Spleen (tissue), 7 donors: ENCODE measurements at regions not wholly inside any gene's neighbourhood (a gene's known extent, or its start where the extent isn't known, plus 50 kb on each side); places are given as distances from the start of the nearest gene placed in this dataset.

Experiments used
- POLR2A ChIP-seq, 3 donors: fragments of 450-650 bp; IDR thresholded peaks; one replicate each; pipeline ENCODE4 v1.5.1; 2017; ENCODE audit warnings: antibody characterized with exemption in 3 of 3, mild to moderate bottlenecking in 1 of 3
- POLR2AphosphoS5 ChIP-seq, 3 donors: sonication (generic); formaldehyde crosslinking; IDR thresholded peaks; one replicate each; pipeline ENCODE4 v1.5.1; 2017; ENCODE audit warnings: antibody characterized with exemption in 3 of 3
- TF ChIP-seq, protein P1 (sequence below), 11 experiments: fragments of 200-600 bp in 7 of 11; fragments of 450-650 bp in 4 of 11; sonication (generic) in 4 of 11; IDR thresholded peaks in 8 of 11; conservative IDR thresholded peaks in 3 of 11; 1 replicate in 7 of 11; 2 replicates in 4 of 11; pipeline versions ENCODE4 v1.4.0 to v1.8.0; 2016 to 2021; ENCODE audit warnings: antibody characterized with exemption in 11 of 11, inconsistent platforms in 4 of 11, mild to moderate bottlenecking in 1 of 11
- donor health status: DM: no; HTN: no; CAD: no; lungs with moderate emphysema.
- donor health status: DM: no; HTN: no; CAD: no.
- donor health status: DM: no; HTN: no; CAD: no.

- TF ChIP-seq, protein P1, sequence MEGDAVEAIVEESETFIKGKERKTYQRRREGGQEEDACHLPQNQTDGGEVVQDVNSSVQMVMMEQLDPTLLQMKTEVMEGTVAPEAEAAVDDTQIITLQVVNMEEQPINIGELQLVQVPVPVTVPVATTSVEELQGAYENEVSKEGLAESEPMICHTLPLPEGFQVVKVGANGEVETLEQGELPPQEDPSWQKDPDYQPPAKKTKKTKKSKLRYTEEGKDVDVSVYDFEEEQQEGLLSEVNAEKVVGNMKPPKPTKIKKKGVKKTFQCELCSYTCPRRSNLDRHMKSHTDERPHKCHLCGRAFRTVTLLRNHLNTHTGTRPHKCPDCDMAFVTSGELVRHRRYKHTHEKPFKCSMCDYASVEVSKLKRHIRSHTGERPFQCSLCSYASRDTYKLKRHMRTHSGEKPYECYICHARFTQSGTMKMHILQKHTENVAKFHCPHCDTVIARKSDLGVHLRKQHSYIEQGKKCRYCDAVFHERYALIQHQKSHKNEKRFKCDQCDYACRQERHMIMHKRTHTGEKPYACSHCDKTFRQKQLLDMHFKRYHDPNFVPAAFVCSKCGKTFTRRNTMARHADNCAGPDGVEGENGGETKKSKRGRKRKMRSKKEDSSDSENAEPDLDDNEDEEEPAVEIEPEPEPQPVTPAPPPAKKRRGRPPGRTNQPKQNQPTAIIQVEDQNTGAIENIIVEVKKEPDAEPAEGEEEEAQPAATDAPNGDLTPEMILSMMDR (IDR thresholded peaks at IDR 0.05 in 8 of 11, conservative IDR thresholded peaks at IDR 0.05 in 3 of 11): no peak
- TF ChIP-seq POLR2A (IDR thresholded peaks at IDR 0.05) (no peak), POLR2AphosphoS5 (IDR thresholded peaks at IDR 0.05) (no peak)
Observed at GRCh38 chr2:60371681-60372080, 181.8 kb downstream of the BCL11A start.
